PC-3 (cell line): ENCODE measurements at regions not wholly inside any gene's neighbourhood (a gene's known extent, or its start where the extent isn't known, plus 50 kb on each side); places are given as distances from the start of the nearest gene placed in this dataset.

Source experiments
- ATAC-seq: fragments of 200-7000 bp; cut with Tn5 transposase; 2 replicates; pipeline ENCODE4 v1.9.1; 2020; ENCODE audit warnings: mild to moderate bottlenecking, moderate library complexity
- BruUV-seq: library from RNA; stranded (reverse); fragments of 400-500 nt; replicated peaks from 2 replicates; lab custom pipeline; 2021; lab: Mats Ljungman, UMichigan
- CTCF ChIA-PET: fragments of 300-600 bp; sonication (Branson Sonifier 250); formaldehyde crosslinking; loops from one replicate; lab custom pipeline; 2022; ENCODE audit warnings: antibody characterized with exemption; lab: Charles Lee
- POLR2A ChIA-PET: fragments of 300-600 bp; sonication (Branson Sonifier 250); formaldehyde crosslinking; loops from one replicate; lab custom pipeline; 2022; ENCODE audit warnings: antibody characterized with exemption; ENCODE audit not compliant: unreplicated experiment; lab: Charles Lee
- DNase-seq: peaks from one replicate; pipeline ENCODE4 v3.0.0-alpha.2; 2015
- H2AFZ ChIP-seq: fragments of 300-600 bp; sonication (generic); 2 replicates; pipeline ENCODE4 v1.6.0; 2016; ENCODE audit warnings: antibody characterized with exemption, low read length
- H3F3A ChIP-seq: fragments of 300-600 bp; sonication (generic); one replicate; pipeline ENCODE4 v1.6.0; 2017; ENCODE audit warnings: antibody characterized with exemption, low read length, control low read depth, mild to moderate bottlenecking; ENCODE audit not compliant: unreplicated experiment
- H3K27ac ChIP-seq: fragments of 300-600 bp; sonication (generic); 2 replicates; pipeline ENCODE4 v1.5.1; 2016; ENCODE audit warnings: mild to moderate bottlenecking, low read length
- H3K27me3 ChIP-seq: fragments of 300-600 bp; sonication (generic); 2 replicates; pipeline ENCODE4 v1.6.1; 2016; ENCODE audit warnings: low read length, mixed read lengths
- H3K36me3 ChIP-seq: fragments of 300-600 bp; sonication (generic); 2 replicates; pipeline ENCODE4 v1.6.1; 2016; ENCODE audit warnings: low read depth, mixed run types, low read length, mixed read lengths
- H3K4me1 ChIP-seq: fragments of 300-600 bp; sonication (generic); 2 replicates; pipeline ENCODE4 v1.5.1; 2016; ENCODE audit warnings: low read length; ENCODE audit not compliant: insufficient read depth
- H3K4me2 ChIP-seq: fragments of 300-600 bp; sonication (generic); 2 replicates; pipeline ENCODE4 v1.6.0; 2016; ENCODE audit warnings: low read length
- H3K4me3 ChIP-seq: fragments of 300-600 bp; sonication (generic); 2 replicates; pipeline ENCODE4 v1.5.1; 2016; ENCODE audit warnings: mild to moderate bottlenecking, low read length, mixed read lengths
- H3K79me2 ChIP-seq: fragments of 300-600 bp; sonication (generic); 2 replicates; pipeline ENCODE4 v1.6.1; 2017; ENCODE audit warnings: low read length, mixed read lengths
- H3K9ac ChIP-seq: fragments of 300-600 bp; sonication (generic); 2 replicates; pipeline ENCODE4 v1.6.0; 2016; ENCODE audit warnings: mild to moderate bottlenecking, low read length
- H3K9me2 ChIP-seq: fragments of 300-600 bp; sonication (generic); replicated peaks from 2 replicates; pipeline ENCODE4 v1.6.1; 2016; ENCODE audit warnings: mixed run types, low read length, mixed read lengths
- H3K9me3 ChIP-seq: fragments of 300-600 bp; sonication (generic); 2 replicates; pipeline ENCODE4 v1.6.1; 2016; ENCODE audit warnings: low read length, mixed read lengths
- H4K20me1 ChIP-seq: fragments of 300-600 bp; sonication (generic); 2 replicates; pipeline ENCODE4 v1.6.1; 2016; ENCODE audit warnings: low read length, mixed read lengths
- CTCF ChIP-seq: fragments of 300-600 bp; sonication (generic); conservative IDR thresholded peaks from 2 replicates; pipeline ENCODE4 v1.5.1; 2017; ENCODE audit warnings: antibody characterized with exemption, low read depth, mild to moderate bottlenecking, low read length
- EZH2 ChIP-seq: fragments of 300-600 bp; sonication (generic); IDR thresholded peaks from one replicate; pipeline ENCODE4 v1.6.1; 2017; ENCODE audit warnings: antibody characterized with exemption, mild to moderate bottlenecking, low read length; ENCODE audit not compliant: unreplicated experiment
- EZH2phosphoT487 ChIP-seq: fragments of 300-600 bp; sonication (generic); IDR thresholded peaks from 2 replicates; pipeline ENCODE4 v1.6.1; 2018; ENCODE audit warnings: mild to moderate bottlenecking, antibody characterized with exemption, low read length, borderline replicate concordance
- intact Hi-C: fragments of 100-400 bp; cut with micrococcal nuclease; formaldehyde crosslinking; loops from 2 replicates; pipeline ENCODE4 v1.9.0; 2023

GRCh38 chr18:29225351-29225750 is 1048.4 kb upstream of the CDH2 start:
- Histone ChIP-seq H3F3A (no peaks in the 10 kb centered on the region), H4K20me1 (no peaks in the 10 kb centered on the region), H3K9ac (no peak overlapping the region), H2AFZ (no peak overlapping the region), H3K4me2 (no peak overlapping the region), H3K9me3 (no peaks in the 10 kb centered on the region), H3K4me3 (no peak overlapping the region), H3K27me3 (no peaks in the 10 kb centered on the region), H3K9me2 (0 out of 2 replicates have a peak, but pooled peaks cover 2% of the 10 kb centered on the region), H3K27ac (no peak overlapping the region), H3K4me1 (no peaks in the 10 kb centered on the region), H3K79me2 (no peaks in the 10 kb centered on the region), H3K36me3 (no peaks in the 10 kb centered on the region)
- POLR2A ChIA-PET: no interaction called here
- intact Hi-C loops: no loop called here
- no peak for DNase-seq
- CTCF ChIA-PET: no interaction called here
- BruUV-seq: no TSS peak
- no peak for ATAC-seq
- TF ChIP-seq EZH2 (no peak), CTCF (no peak), EZH2phosphoT487 (no peak)

GRCh38 chr18:29218091-29218490 is 1041.2 kb upstream of the CDH2 start:
- Histone ChIP-seq H2AFZ (no peak overlapping the region), H3K36me3 (no peaks in the 10 kb centered on the region), H3F3A (no peaks in the 10 kb centered on the region), H3K9me3 (no peaks in the 10 kb centered on the region), H3K27ac (no peak overlapping the region), H3K27me3 (no peaks in the 10 kb centered on the region), H3K79me2 (no peaks in the 10 kb centered on the region), H3K4me3 (no peak overlapping the region), H3K9me2 (no peaks in the 10 kb centered on the region), H4K20me1 (no peaks in the 10 kb centered on the region), H3K9ac (no peak overlapping the region), H3K4me2 (no peak overlapping the region), H3K4me1 (no peaks in the 10 kb centered on the region)
- ChIA-PET CTCF (no interaction called here), POLR2A (no interaction called here)
- no peak for DNase-seq
- no peak for TF ChIP-seq CTCF
- TF ChIP-seq EZH2: no peak
- TF ChIP-seq EZH2phosphoT487: no peak
- BruUV-seq: no TSS peak
- intact Hi-C loops: no loop called here
- no peak for ATAC-seq

- DNase-seq: no peak
- Histone ChIP-seq H3K9me2 (no peaks in the 10 kb centered on the region), H3F3A (no peaks in the 10 kb centered on the region), H3K27ac (no peak overlapping the region), H3K4me2 (no peak overlapping the region), H3K4me1 (no peaks in the 10 kb centered on the region), H3K9ac (no peak overlapping the region), H2AFZ (no peak overlapping the region), H4K20me1 (no peaks in the 10 kb centered on the region), H3K79me2 (no peaks in the 10 kb centered on the region), H3K36me3 (no peaks in the 10 kb centered on the region), H3K27me3 (no peaks in the 10 kb centered on the region), H3K9me3 (no peaks in the 10 kb centered on the region), H3K4me3 (no peak overlapping the region)
- ATAC-seq: no peak
- no peak for TF ChIP-seq CTCF
- no peak for TF ChIP-seq EZH2
- no peak for TF ChIP-seq EZH2phosphoT487
- intact Hi-C loops: no loop called here
- ChIA-PET CTCF (no interaction called here), POLR2A (no interaction called here)
- BruUV-seq: no TSS peak
These were observed 1040.4 kb upstream of the CDH2 start for GRCh38 chr18:29217124-29217915.
